ENCODE measurements at regions not wholly inside any gene's neighbourhood (a gene's known extent, or its start where the extent isn't known, plus 50 kb on each side); places are given as distances from the start of the nearest gene placed in this dataset.
"Not testable (repeated sequence)": the region's sequence is repeated elsewhere in the genome, so short reads cannot be mapped to it uniquely, and the experiment has no call there.

- not testable (repeated sequence) for TF ChIP-seq CTCF (conservative IDR thresholded peaks at IDR 0.05 in 1 of 2, IDR thresholded peaks at IDR 0.05 in 1 of 2; ENCODE audit: low read depth in 1 of 2, low read length in 2 of 2); EZH2 (IDR thresholded peaks at IDR 0.05; ENCODE audit: low read length, missing control alignments)
Observed at GRCh38 chr15:22526537-22526936, 67.8 kb downstream of the GOLGA6L22 start.

Measured in fibroblast of lung (primary cell).